UCSD-AML1 (cell line): ENCODE measurements at regions not wholly inside any gene's neighbourhood (a gene's known extent, or its start where the extent isn't known, plus 50 kb on each side); places are given as distances from the start of the nearest gene placed in this dataset.
"Not testable (repeated sequence)": the region's sequence is repeated elsewhere in the genome, so short reads cannot be mapped to it uniquely, and the experiment has no call there.

Experiments
- DNase-seq: peaks from one replicate; lab custom pipeline; 2025; ENCODE audit not compliant: unreplicated experiment; lab: John Stamatoyannopoulos, UW

DNA sequence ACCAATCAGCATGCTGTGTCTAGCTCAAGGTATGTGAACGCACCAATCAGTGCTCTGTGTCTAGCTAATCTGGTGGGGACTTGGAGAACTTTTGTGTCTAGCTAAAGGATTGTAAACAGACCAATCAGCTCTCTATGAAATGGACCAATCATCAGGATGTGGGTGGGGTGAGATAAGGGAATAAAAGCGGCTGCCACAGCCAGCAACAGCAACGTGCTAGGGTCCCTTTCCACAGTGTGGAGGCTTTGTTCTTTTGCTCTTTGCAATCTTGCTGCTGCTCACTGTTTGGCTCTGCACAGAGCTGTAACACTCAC is 1353.9 kb upstream of the CDH18 start:
- not testable (repeated sequence) for DNase-seq

DNA sequence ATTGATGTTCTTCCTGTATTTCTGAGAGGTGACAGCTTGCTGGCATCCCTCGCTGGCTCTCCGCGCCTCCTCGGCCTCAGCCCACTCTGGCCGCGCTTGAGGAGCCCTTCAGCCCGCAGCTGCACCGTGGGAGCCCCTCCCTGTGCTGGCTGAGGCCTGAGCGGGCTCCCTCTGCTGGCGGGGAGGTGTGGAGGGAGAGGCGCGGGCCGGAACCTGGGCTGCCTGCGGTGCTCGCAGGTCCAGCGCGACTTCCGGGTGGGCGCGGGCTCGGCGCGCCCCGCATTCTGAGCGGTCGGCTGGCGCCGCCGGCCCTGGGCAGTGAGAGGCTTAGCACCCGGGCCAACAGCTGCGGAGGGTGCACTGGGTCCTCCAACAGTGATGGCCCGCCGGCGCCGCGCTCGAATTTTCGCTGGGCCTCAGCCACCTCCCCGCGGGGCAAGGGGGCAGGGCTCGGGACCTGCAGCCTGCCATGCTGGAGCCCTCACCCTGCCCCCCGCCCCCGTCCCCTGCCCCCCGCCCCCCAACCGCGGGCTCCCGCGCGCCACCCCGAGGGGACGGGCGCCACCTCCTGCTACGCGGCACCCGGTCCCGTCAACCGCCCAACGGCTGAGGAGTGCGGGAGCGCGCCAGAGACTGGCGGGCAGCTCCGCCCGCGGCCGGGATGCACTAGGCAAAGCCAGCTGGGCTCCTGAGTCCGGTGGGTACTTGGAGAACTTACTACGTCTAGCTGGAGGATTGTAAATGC is 1353.4 kb upstream of the CDH18 start:
- DNase-seq = not testable (repeated sequence)

DNA sequence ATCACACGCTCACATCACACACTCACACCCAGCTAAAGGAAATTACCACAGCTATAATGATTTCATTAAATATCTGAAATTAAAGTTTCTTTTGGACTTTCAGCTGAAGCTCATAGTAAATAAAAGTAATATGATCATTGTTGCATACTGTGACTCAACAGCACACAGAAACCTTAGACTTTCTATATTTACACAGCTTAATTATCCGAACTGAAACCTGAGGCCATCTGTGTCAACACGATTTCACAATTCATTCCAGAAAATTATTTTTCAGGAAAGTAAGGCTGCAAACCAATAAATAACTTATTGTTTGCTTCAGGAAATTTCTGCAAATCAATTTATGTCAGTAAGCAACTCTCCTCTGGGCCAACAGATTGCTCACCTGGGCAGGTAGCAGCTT is 1352.2 kb upstream of the CDH18 start:
- DNase-seq = not testable (repeated sequence)

DNA sequence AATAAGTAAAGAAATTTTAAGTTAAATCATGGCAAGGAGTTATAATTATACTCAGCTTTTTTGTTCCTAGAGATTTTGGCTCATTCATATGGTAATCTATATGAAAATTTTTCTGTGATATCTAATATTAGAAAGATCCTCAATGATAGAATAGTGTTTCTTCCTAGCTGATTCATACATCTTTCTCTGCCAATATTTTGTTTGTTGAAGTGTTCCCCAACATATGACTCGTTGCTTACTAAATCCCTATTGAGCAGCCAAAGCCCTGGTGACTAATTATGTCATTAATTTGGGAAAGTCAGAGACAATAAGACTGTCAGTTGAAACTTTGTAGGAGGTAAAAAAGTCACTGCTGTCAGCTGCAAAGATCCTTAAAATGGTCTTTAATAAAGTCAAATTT is 1348.5 kb upstream of the CDH18 start:
- DNase-seq = not testable (repeated sequence)

DNA sequence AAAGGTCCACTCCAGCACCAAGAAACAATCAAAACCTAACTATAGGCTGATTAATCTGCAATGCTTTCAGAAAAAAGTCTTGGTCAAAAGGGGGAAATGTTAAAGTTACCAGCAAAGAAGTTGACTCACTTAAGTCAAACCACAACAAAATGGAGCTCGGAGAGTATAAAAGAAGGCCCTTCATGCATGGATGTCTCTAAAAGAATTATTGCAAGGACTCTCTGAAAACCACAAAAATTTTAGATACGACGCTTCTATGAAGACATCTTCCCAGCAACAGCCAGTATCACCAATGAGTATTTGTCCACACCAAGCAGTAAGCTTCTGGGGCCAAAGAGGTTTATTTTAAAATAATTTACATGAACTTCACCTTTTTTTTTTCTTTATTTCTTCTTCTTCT is 1327.4 kb upstream of the CDH18 start:
- DNase-seq = not testable (repeated sequence)

DNA sequence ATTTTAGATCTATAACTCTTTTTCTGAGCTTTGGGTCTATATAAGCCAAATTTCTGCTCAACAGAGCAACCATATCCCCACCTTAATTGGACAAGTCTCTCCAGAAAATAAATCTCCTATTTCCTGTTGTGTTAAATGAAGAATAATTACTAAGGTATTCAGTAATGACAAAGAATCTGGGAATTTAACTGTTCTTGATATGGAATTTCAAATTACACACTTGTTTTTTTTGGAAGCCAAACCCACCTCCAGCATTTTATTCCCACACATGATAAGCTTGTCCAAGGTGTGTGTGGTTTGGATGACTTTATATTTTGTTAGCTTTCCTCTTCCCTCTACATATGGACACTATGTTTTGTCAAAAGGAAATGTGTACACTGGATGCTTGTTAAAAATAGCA is 1313.2 kb upstream of the CDH18 start:
- not testable (repeated sequence) for DNase-seq

DNA sequence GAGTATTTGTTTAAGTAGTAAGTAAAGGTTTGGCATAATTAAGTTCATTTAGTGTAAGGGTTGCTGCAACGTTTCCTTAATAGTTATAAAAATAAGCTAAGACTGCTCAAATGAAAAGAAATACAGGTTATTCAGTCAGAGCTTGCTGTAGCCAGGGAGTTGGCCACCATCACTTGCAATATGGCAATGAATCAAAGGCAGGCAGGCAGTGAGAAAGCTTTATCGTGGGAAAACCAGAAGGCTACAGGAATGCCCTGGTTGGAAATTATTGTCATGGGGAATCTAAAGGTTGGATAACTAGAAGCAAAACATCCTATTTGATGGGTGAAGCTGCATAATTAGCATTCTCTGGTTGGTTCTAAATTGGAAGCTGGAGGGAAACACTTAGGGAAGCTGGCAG is 1286.4 kb upstream of the CDH18 start:
- DNase-seq = not testable (repeated sequence)

DNA sequence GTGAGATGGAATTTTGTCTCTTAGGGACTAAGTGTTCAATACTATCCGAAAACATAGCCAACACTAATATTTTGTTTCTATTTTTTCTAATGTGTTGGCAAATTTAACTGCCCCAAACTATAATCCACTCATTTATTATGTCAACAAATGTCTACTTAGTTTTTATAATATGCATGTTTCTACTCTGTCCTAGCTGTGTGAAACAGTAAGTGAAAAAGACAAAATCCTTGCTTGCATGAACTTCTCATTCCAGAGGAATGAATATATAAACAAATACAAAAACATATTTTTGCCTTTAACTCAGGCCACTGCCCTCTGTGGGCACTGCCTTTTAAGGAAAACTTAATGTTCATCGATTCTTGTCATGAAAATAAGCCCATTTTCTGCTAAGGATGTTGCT is 1275.4 kb upstream of the CDH18 start:
- no peak for DNase-seq

DNA sequence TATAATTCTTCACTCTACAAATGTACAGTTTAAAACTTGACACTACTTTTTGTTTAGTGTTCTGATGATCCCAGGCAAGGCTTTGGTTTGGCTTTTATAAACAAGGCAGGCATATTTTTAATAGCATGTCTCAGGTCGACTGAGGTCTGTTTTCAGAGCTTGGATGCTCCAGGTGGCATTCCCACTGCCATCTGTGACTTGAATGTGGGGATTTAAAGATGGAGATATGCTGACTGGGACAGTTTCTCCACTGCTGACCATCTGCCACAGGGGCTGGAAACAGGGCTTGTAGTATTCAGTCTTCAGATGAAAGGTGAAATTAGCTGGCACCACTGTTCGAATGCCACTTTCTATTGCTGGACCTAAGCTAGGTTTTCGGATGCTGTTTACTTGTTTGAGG is 1266.2 kb upstream of the CDH18 start:
- no peak for DNase-seq

DNA sequence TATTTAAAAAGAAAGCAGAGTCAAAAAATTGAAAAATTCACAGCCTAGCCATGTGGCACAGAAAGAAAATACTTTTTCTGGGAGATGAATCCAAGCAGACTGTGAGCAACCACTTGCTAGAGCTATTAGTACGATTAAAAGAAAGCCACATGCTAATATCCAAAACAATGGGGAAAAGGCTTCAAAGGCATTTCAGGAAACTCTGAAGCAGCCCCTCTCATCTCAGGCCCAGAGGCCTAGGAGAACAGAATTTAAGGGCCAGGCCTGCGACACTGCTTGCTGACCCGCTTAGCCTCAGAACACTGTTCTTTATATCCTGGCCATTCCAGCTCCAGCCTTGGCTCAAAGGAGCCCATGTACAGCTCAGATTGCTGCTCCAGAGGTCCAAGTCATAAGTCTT is 1257.0 kb upstream of the CDH18 start:
- no peak for DNase-seq

DNA sequence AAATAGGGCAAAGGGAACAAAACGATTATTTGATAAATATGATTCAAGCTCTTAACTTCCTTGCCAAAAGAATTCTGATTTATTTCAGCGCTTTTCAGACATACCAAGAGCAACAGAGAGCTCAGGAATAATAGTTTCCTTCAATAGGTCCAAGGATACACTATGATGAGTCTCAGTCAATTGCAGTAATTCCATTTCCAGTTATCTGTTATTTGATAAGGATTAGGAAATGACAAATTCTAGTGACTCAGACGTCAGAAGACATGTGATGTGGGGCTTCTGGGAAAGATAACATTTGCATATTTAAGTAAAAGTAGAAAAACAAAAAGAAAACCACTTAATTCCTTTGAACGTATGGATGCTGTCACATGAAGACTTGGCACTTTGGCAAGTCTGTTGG is 1250.8 kb upstream of the CDH18 start:
- no peak for DNase-seq

DNA sequence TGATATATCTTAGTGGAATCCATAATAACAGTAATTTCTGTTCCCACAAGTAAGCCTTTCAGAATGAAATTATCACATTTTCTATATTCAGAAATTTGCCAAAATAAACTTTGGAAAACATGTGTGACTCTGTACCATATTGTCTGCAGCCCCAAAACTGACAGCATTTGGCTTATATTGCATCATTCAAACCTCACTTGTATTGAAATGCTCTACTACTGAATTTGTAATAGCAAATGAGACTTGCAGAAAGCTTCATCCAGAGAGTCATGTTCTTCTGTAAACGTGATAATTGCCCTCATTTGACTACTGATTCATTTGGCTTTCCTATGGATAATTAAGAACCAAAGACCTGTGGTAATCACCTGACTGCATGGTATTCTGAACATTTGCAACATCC is 1249.5 kb upstream of the CDH18 start:
- no peak for DNase-seq

DNA sequence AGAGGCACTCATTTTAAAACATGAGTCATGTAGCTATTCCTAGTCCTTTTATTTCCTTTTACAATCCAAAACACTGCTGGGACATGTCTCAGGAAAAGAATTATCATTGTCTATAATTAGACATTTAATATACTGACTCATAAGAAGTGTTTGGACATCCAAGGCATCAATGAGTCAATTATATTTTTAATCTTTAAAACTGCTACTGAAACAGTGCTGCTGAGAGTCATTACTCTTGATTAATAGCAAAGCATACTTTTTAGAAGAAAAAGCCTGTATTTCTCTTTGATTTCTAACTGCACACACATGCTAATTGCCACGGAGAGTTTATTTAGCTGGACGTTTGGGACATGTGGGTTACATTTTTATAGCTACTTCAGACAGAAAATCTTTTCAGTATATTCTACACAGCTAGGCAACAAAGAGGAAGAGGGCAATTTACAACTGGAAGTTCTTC is 1249.0 kb upstream of the CDH18 start:
- DNase-seq = no peak

DNA sequence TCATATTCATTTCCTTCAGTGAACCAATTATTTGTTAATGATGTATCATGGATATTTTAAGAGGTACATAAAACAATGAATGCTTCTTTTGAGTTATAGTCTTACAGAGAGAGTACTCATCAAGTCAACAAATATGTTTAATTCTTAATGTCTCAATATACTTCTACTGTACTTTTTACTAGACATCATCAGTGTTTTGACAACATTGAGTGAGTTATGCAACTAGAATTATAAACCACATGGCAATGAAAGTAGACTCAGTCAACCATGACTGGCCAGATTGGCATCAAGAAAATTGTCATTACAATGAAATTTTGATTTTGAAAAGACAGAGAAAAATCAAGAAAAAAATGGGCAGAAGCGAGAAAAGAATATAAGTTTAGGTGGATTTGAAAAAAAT is 1248.1 kb upstream of the CDH18 start:
- no peak for DNase-seq

DNA sequence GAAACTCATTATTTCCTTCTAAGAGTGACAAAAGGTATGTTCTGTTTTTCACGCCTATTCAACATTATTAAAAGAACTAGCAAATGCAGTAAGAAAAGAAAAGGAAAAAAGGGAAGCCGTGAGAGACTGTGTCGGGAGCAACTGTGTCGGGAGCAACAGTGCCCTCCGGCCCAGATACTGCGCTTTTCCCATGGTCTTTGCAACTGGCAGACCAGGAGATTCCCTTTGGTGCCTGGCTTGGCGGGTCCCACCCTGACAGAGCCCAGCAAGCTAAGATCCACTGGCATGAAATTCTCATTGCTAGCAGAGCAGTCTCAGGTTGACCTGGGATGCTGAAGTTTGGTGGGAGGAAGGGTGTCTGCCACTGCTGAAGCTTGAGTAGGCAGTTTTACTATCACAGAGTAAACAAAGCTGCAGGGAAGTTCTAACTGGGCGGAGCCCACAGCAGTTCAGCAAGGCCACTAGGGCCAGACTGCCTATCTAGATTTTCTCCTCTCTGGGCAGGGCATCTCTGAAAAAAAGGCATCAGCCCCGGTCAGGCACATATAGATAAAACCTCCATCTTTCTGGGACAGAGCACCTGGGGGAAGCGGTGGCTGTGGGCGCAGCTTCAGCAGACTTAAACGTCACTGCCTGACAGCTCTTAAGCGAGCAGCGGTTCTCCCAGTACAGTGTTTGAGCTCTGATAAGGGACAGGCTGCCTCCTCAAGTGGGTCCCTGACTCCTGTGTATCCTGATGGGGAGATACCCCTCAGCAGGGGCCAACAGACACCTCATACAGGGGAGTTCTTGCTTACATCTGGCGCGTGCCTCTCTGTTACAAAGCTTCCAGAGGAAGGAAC is 1237.4 kb upstream of the CDH18 start:
- DNase-seq = peak; percentile 2

DNA sequence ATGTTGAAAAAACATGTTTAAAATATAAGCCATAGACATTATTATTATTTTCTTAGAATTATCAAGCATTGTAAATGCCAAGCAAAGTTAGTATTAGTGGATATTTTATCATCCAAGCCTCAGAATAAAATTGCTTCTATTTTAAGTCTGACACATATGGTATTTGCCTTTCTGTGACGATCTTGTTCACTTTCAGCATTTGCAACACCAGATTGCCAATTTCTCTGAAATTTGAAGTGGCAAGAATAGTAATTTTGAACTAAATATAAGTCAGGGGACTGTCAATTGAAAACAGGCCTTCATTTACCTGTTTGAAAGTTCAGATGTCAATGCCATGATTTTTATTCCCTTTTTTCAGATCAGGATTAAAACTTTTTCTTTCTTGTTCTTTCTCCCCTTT is 1233.6 kb upstream of the CDH18 start:
- DNase-seq = no peak

DNA sequence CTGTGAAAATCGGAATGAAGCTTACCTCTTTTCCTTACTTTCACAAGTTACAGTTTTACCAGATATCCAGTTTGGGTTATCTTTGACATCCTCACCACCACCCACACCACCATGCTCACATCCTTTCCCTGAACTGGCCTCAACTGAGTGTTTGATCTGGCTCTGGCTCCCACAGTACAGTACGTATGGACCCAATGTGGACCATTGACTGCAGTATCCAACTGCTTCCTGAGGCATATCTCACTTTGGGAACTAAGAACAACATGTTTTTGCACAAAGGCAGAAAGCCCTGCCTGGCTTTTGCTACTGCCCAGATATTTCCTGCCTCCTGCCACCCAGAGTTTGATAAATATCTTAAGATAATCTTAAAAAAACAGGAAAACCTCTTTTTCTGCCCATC is 1232.0 kb upstream of the CDH18 start:
- peak; percentile 48 for DNase-seq

DNA sequence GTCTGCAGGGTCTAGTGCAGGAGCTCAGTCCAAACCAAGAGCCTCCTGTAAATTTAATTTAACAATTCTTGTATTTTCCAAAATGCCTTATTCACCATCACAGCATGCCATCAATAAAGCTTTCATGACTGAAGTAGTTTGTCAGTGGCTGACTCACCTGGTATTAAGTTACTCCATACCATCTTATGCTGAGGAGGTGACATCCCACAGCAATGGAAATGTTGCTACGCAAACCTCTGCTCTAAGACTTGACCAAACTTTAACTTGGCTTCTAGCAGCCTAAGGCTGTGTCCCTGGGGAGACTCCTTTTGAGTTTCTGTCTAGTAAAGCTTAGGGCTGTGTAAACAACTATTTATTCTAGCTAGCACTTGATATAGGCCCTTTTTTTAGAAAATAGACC is 1231.3 kb upstream of the CDH18 start:
- peak; percentile 5 for DNase-seq

DNA sequence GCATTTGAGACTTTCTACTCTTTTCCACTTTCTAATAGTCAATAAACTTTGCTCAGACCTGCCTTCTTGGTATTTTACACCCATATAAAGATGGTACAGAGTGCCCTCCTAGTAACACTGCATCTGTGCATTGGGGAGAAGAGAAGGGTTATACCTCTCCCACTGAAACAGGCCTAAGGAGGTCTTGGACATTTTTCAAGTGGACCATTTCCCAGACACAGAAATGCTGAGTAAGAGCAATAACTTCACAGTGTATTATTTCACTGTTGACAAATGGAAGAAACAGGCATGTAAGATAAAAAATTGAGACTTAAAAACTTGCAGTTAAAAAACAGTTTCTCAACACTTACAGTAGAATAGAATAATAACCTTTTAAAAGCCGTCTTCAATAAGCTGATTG is 1224.0 kb upstream of the CDH18 start:
- DNase-seq = no peak

DNA sequence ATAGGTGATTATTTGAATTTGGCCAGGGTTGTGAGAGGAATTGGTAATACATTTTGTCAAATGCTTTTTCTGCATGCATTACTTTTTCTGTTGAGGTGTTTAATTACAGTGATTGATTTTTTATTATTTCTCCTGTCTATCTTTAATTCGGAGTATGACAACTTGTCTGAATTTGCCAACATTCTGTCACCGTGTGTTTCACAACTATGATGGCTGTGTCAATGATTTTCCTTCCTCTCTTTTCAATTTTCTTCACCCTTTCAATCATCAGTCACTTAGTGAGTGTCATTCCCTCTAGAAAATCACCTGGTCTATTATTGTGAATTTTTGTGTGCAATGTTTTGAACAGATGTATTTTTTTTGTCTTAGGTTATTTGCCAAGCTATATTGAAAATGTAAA is 1221.4 kb upstream of the CDH18 start:
- DNase-seq = no peak

DNA sequence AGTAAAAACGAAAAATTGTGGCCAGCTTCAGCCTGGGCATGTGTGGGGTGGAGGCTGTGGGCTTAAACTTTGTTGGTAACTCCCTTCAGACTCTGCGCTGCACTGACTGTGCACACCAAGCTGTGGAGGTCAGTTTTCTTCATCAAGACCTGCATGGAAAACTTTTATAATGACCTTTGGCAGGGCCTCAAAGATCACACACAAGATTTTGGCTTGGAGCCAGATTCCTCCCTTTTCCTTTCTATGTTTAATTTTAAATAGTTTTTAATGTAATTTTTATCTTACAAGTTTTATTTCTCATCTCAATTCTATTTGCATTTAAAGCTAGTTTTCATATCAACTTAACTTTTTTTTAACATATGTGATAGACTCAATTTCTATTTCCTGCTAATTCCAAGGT is 1211.1 kb upstream of the CDH18 start:
- DNase-seq = no peak

DNA sequence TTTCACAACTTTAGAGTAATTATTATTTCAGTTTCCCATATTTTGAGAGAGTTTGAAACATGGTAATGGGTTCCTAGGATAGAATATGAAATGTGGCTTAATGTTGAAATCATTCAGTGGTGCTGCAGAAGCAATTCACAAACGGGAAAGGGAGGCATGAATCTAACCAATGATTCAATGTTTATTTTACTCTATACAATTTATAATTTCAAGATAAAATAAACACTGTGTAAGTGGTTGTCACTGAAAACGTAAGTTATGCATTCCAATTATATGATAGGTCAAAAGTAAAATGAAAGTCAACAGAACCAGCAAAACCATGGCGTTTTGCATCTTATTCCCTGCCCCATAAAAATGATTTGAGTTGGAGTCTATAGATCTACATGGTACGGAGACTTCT is 1207.1 kb upstream of the CDH18 start:
- DNase-seq = no peak

DNA sequence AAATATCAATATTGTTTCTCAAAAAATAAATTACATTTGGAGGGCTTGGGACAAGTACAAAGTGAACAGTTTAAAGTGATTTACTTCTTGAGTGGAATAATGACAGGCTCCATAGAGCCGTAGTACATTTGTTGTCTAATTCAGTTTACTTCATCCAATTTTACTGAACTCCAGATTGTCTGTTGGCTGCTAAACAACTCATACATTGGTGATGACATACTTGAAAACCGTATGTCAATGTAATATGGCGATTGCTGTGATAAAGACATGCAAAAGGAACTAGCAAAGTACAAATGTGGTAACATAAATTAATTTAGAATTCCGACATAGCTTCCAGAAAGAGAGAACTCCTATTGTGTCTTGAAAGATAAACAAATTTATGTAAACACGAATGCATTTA is 1197.5 kb upstream of the CDH18 start:
- no peak for DNase-seq
